ENCODE measurements at regions not wholly inside any gene's neighbourhood (a gene's known extent, or its start where the extent isn't known, plus 50 kb on each side); places are given as distances from the start of the nearest gene placed in this dataset.
A peak's percentile ranks its signal among the peaks of the same experiment; 100 is the strongest.
"Not testable (repeated sequence)": the region's sequence is repeated elsewhere in the genome, so short reads cannot be mapped to it uniquely, and the experiment has no call there.

- Histone ChIP-seq H3K4me1 (ENCODE audit: control insufficient read depth in 1 of 2, low read depth in 2 of 2) (peaks cover 6 to 38% of the 10 kb centered on the region in 2 donors), H3K27ac (peak overlapping the region; percentile 35 to 76), H3K36me3 (no peaks in the 10 kb centered on the region), H3K9me3 (no peaks in the 10 kb centered on the region), H3K27me3 (replicated peaks; ENCODE audit: insufficient read depth) (no peaks in the 10 kb centered on the region), H3K4me3 (no peak overlapping the region)
- TF ChIP-seq CTCF (IDR thresholded peaks at IDR 0.05) = no peak
- ATAC-seq (ENCODE audit: insufficient number of reproducible peaks, low FRiP score, low read depth) = peak; percentile 62
- no peak for DNase-seq (ENCODE audit: low spot score)
Observed at GRCh38 chr10:71088054-71088453, 124.3 kb upstream of the UNC5B start.

GRCh38 chr10:71088578-71088977 lies 123.8 kb upstream of the UNC5B start:
- H3K27me3 ChIP-seq (replicated peaks; ENCODE audit: insufficient read depth); H3K27ac ChIP-seq; ATAC-seq (ENCODE audit: insufficient number of reproducible peaks, low FRiP score, low read depth); H3K36me3 ChIP-seq; H3K4me3 ChIP-seq; H3K9me3 ChIP-seq; DNase-seq (ENCODE audit: low spot score): not testable (repeated sequence)
- H3K4me1 ChIP-seq (ENCODE audit: control insufficient read depth in 1 of 2, low read depth in 2 of 2) = peaks cover 6 to 40% of the 10 kb centered on the region in 2 donors

- ATAC-seq (ENCODE audit: insufficient number of reproducible peaks, low FRiP score, low read depth) (no peak), DNase-seq (ENCODE audit: low spot score) (no peak)
- Histone ChIP-seq H3K36me3 (no peaks in the 10 kb centered on the region), H3K27ac (no peak overlapping the region), H3K4me1 (ENCODE audit: control insufficient read depth in 1 of 2, low read depth in 2 of 2) (peaks cover 6 to 40% of the 10 kb centered on the region in 2 donors), H3K27me3 (replicated peaks; ENCODE audit: insufficient read depth) (no peaks in the 10 kb centered on the region), H3K9me3 (no peaks in the 10 kb centered on the region), H3K4me3 (no peak overlapping the region)
- no peak for TF ChIP-seq CTCF (IDR thresholded peaks at IDR 0.05)
Observed at GRCh38 chr10:71089162-71089561, 123.2 kb upstream of the UNC5B start.

GRCh38 chr10:71090330-71090729 lies 122.0 kb upstream of the UNC5B start:
- no peaks in the 10 kb centered on the region for H3K9me3 ChIP-seq
- DNase-seq (ENCODE audit: low spot score) = no peak
- H3K4me1 ChIP-seq (ENCODE audit: control insufficient read depth in 1 of 2, low read depth in 2 of 2) = peaks cover 6 to 40% of the 10 kb centered on the region in 2 donors
- no peak for TF ChIP-seq CTCF (IDR thresholded peaks at IDR 0.05)
- no peak overlapping the region for H3K4me3 ChIP-seq
- H3K27ac ChIP-seq = no peak overlapping the region
- ATAC-seq (ENCODE audit: insufficient number of reproducible peaks, low FRiP score, low read depth) = no peak
- H3K27me3 ChIP-seq (replicated peaks; ENCODE audit: insufficient read depth) = no peaks in the 10 kb centered on the region
- H3K36me3 ChIP-seq = no peaks in the 10 kb centered on the region

- Histone ChIP-seq H3K9me3 (no peaks in the 10 kb centered on the region), H3K27ac (no peak overlapping the region), H3K36me3 (no peaks in the 10 kb centered on the region), H3K27me3 (replicated peaks; ENCODE audit: insufficient read depth) (no peaks in the 10 kb centered on the region), H3K4me3 (no peak overlapping the region), H3K4me1 (ENCODE audit: control insufficient read depth in 1 of 2, low read depth in 2 of 2) (peaks cover 6 to 37% of the 10 kb centered on the region in 2 donors)
- ATAC-seq (ENCODE audit: insufficient number of reproducible peaks, low FRiP score, low read depth) (no peak), DNase-seq (ENCODE audit: low spot score) (no peak)
- no peak for TF ChIP-seq CTCF (IDR thresholded peaks at IDR 0.05)
Observed at GRCh38 chr10:71090801-71091200, 121.6 kb upstream of the UNC5B start.

GRCh38 chr10:71092812-71093401 lies 119.5 kb upstream of the UNC5B start:
- peaks cover 0 to 17% of the 10 kb centered on the region in 2 donors for H3K4me1 ChIP-seq (ENCODE audit: control insufficient read depth in 1 of 2, low read depth in 2 of 2)
- no peak for TF ChIP-seq CTCF (IDR thresholded peaks at IDR 0.05)
- DNase-seq (ENCODE audit: low spot score) (no peak), ATAC-seq (ENCODE audit: insufficient number of reproducible peaks, low FRiP score, low read depth) (peak; percentile 38)
- no peaks in the 10 kb centered on the region for H3K36me3 ChIP-seq
- no peak overlapping the region for H3K4me3 ChIP-seq
- no peaks in the 10 kb centered on the region for H3K27me3 ChIP-seq (replicated peaks; ENCODE audit: insufficient read depth)
- peak overlapping the region in 1 of 2 donors; percentile 37 for H3K27ac ChIP-seq
- no peaks in the 10 kb centered on the region for H3K9me3 ChIP-seq

All from thoracic aorta (tissue), 2 donors.